GM23248 (cell line): ENCODE measurements at regions not wholly inside any gene's neighbourhood (a gene's known extent, or its start where the extent isn't known, plus 50 kb on each side); places are given as distances from the start of the nearest gene placed in this dataset.

Experiments used
- EZH2 ChIP-seq: fragments of 200-600 bp; sonication (generic); IDR thresholded peaks from 2 replicates; pipeline ENCODE4 v1.6.1; 2018; ENCODE audit warnings: antibody characterized with exemption, mild to moderate bottlenecking; ENCODE audit not compliant: insufficient read depth, poor library complexity, severe bottlenecking
- EZH2phosphoT487 ChIP-seq: fragments of 200-600 bp; sonication (generic); IDR thresholded peaks from 2 replicates; pipeline ENCODE4 v1.6.1; 2018; ENCODE audit warnings: antibody characterized with exemption, moderate library complexity, mild to moderate bottlenecking, low read depth; ENCODE audit not compliant: insufficient read depth

DNA sequence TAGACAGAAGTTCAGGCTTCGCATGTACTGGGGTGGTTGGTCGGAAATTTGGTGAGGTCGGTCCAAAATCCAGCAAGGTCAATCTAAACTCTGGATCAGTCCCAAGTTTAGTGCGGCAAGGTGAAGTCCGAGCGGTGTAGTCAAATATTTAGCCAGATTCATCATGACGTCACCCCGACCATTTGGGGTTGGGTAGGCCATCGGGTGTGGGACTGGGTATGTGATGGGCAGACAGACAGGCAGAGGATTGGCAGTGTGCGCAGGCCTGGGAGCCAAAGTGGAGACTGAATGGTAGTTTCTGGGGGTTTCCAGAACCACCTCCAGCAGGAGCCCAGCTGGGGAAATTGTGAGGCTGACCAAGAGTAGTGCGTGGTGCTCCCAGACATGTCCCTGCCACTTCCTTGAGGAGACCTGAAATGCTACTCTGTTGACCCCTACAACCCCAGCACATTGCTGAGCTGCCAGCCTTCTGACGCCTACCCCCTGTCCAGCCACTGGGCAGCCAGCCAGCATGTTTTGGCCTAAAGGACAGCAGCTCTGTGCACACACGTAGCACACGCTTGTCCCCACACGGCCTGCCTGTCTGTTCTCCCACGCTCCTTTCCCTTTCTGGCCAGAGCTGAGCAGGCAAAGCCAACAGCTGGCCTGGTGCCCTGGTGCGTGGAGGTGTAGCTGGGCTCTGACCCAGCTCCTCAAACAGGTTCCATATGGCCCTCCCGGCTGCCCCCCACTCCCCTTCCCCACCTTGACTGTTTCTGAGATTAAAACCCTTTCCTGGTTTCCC lies 55.9 kb downstream of the FAM241B start:
- TF ChIP-seq EZH2 (no peak), EZH2phosphoT487 (no peak)
